GM19043 (cell line): ENCODE measurements at regions not wholly inside any gene's neighbourhood (a gene's known extent, or its start where the extent isn't known, plus 50 kb on each side); places are given as distances from the start of the nearest gene placed in this dataset.
"Not testable (repeated sequence)": the region's sequence is repeated elsewhere in the genome, so short reads cannot be mapped to it uniquely, and the experiment has no call there.

Experiments used
- ATAC-seq: cut with Tn5 transposase; IDR thresholded peaks from one replicate; pipeline ENCODE4 v1.9.1; 2021; ENCODE audit warnings: low read depth; ENCODE audit not compliant: unreplicated experiment

DNA sequence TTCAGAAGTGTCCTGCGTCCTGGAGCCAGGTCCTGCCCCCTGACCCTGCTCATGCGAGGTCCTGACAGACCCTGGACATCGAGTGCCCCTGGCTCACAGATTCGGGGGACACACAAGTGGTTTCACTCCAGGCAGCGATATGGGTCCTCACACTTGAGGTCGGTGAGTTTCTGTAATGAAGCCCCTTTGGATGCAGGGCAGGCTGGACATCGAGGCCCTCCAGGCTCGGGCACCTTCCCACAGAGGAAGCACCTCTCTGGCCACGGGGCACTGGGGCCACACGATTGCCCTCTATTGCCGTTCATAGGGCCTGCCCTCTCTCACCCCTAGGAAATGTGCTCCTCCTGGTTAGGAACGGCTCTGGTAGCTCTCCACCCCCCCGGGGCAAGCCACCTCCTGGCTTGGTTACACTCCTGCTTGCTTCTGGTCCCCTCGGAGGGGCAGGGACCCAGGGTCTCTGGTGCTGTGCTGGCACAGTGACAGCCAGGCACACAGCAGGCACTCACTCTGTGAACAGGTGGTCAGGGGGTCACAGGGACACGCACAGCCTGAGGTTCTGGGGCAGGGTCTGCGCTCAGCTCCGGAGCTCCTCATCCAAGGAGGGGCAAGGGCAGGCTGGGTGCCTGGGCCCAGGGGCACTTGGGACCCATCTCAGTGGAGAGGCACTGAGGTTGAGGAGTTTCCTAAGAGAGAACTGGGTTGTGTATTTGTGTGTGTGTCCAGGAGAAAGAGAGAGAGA lies 907.7 kb downstream of the BRD1 start:
- ATAC-seq: no peak

DNA sequence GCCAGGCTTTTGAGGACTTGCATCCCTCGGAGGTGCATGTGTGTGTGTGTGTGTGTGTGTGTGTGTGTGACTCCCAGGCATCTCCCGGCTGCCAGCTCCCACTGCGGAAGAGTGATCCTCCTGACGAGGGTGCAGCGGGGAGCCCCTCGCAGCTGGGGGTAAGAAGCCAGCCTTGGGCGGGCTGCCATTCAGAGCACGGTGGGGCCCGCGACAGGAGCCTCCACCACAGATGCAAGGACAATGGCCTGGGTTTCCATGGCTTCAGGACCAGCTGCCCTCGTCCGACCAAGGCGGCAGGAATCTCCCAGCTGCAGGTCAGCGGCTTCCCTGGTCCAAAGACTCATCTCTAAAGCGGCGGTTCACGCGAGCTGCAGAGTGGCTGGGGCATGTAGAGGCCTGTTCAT lies 908.5 kb downstream of the BRD1 start:
- no peak for ATAC-seq

DNA sequence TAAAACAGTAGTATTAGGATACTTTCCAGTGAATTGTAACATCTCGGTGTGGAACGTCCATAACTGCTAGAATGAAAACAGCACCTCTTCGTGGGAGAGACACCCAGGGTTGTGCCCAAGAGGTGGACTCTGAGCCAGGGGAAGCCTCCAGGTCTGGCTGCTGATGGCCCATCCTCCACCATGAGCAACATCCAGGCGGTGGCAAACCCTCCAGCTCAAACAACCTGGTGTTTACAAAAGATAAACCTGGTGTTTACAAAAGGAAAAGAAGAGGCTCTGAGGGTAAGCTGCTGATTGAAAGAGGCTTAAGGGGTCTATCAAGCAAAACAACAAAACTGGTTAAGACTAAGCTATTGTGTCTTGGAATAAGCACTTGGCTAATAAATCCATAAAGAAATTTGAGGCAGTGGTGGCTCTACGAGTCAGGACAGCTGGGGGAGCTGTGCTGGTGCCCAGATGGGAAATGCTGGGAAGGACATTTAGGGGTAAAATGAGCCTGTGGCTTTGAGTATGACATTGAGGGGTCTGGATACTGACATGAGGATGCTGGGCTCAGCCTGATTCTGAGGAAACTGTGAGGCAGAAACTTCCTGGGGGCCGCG lies 909.0 kb downstream of the BRD1 start:
- no peak for ATAC-seq

DNA sequence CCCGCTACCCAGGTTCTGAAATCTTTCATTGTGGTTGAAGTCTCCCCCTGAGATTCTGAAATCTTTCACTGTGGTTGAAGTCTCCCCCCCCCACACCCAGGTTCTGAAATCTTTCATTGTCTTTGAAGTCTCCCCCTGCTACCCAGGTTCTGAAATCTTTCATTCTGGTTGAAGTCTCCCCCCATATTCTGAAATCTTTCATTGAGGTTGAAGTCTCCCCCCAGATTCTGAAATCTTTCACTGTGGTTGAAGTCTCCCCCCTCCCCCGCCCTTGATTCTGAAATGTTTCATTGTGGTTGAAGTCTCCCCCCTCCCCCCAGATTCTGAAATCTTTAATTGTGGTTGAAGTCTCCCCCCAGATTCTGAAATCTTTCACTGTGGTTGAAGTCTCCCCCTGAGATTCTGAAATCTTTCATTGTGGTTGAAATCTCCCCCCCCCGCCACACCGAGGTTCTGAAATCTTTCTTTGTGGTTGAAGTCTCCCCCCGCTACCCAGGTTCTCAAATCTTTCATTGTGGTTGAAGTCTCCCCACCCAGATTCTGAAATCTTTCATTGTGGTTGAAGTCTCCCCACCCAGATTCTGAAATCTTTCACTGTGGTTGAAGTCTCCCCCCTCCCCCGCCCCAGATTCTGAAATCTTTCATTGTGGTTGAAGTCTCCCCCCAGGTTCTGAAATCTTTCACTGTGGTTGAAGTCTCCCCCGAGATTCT lies 915.2 kb downstream of the BRD1 start:
- not testable (repeated sequence) for ATAC-seq

DNA sequence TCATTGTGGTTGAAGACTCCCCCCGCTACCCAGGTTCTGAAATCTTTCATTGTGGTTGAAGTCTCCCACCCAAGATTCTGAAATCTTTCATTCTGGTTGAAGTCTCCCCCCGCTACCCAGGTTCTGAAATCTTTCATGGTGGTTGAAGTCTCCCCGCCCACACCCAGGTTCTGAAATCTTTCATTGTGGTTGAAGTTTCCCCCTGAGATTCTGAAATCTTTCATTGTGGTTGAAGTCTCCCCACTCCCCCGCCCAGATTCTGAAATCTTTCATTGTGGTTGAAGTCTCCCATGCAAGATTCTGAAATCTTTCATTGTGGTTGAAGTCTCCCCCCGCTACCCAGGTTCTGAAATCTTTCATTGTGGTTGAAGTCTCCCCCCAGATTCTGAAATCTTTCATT lies 916.0 kb downstream of the BRD1 start:
- ATAC-seq: not testable (repeated sequence)

DNA sequence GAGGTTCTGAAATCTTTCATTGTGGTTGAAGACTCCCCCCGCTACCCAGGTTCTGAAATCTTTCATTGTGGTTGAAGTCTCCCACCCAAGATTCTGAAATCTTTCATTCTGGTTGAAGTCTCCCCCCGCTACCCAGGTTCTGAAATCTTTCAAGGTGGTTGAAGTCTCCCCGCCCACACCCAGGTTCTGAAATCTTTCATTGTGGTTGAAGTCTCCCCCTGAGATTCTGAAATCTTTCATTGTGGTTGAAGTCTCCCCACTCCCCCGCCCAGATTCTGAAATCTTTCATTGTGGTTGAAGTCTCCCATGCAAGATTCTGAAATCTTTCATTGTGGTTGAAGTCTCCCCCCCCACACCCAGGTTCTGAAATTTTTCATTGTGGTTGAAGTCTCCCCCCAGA lies 916.6 kb downstream of the BRD1 start:
- ATAC-seq: not testable (repeated sequence)

DNA sequence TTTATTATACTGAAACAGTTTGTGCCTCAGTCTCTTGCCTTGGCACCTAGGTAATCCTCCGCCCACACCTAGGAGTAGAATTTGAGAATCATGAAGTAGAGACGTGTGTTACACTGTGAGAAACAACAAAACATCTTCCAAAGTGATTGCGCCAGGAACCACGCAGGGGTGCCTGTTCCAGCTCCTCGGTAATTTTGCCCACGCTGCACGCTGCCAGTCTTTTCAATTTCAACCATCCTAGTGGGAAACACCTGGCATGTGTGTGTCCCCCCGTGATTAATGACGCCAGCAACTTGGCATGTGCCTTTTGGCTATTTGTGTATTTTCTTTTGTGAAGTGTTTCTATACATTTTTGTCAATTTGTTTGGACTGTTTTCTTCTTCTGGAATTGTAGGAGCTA lies 919.1 kb downstream of the BRD1 start:
- ATAC-seq: no peak

DNA sequence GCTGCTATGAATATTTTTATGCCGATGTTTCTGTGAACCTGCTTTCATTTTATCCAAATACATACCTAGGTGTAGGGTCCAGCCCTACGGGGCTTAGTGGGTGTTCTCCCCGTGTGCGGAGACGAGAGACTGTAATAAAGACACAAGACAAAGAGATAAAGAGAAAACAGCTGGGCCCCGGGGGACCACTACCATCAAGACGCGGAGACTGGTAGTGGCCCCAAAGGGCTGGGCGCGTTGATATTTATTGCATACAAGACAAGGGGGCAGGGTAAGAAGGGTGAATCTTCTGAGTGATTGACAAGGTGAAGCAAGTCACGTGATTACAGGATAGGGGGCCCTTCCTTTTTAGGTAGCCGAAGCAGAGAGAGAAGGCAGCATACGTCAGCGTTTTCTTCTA lies 920.1 kb downstream of the BRD1 start:
- ATAC-seq: no peak

DNA sequence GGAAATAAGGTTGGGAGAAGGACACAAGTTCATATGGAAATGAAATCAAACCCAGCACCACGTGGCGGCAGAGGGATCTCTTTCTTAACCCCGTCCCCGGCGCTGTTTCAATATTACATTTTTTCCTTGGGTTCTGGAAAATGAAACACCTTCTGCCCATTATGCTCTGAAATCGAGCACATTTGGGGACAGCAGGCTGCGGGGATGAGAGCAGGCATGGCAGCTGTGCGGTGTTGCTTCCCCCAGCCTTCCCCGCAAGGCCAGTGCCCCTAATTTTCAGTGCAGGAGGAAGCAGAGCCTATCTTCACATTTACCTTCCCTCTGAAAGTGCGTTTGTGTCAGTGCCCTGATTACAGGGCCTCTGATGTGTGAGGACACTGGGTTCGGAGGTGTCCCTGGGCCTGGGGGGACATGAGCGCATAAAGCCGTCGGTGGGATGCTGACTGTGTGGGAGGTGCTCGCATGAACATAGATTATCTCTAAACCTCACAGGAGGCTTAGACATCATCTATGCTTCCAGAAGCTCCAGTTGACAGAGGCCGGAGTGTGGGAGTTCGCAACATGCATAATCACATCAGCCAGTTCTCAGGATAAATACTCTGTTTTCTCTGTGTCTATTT lies 921.3 kb downstream of the BRD1 start:
- no peak for ATAC-seq

DNA sequence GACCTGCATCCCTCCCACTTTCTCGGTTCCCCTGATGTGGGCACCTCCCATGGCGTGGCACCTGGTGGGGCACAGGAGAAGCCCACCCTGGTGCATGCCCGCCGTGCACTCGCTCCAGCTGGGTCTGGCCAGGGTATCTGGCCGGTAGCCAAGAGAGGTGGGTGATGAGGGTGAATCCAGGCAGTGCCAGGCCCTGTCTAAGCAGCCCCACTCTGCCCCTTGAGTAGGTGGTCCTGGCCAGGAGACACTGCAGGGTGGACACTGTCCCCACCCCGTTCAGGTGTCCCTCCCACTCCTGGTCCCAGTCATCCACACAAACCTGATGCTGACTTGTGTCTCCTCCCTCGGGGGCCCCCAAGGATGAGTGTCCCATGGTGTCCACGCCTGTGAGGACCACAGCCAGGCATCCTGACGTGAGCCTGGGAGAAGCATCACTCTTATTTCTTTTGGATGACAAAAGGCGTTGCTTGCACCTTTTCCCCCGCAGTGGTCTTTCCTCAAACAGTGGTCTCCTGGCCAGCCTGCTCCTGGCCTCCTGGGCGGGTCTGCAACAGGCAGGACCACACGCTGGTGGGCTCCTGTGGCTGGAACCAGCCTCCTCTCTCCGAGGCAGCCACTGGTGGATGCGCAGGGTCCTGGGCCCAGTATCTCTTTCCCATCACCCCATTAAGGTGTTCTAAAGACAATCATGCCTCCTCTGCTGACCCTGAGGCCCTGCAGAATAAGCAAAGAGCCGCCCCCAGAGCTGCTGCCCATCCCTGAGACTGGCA lies 922.3 kb downstream of the BRD1 start:
- ATAC-seq: no peak

DNA sequence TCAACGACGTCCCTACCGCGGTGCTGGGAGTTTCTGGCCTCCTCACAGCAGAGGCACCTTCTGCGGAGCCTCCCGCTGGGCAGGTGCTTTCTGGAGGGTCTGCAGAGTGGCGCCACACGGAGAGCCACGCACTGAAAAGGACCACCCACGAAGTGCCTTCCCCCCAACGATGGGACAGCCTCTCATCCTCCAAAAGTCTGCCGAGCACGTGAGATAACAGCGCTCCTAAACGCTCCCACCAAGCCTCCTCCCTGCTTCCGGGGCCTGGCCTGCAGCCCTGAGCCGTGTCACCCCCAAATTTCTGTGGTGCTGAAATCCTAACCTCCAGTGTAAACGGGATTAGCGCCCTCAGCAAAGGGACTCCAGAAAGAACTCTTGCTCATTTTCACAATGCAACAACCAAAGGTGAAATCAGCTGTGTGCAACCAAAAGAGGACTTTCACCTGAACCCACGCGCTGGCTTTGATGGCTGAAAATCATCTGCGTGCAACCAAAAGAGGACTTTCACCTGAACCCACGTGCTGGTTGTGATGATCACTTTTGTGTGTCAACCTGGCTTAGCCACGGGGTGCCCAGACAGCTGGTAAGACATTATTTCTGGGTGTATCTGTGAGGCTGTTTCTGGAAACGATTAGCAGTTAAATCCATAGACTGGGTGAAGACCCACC lies 924.6 kb downstream of the BRD1 start:
- ATAC-seq: no peak

DNA sequence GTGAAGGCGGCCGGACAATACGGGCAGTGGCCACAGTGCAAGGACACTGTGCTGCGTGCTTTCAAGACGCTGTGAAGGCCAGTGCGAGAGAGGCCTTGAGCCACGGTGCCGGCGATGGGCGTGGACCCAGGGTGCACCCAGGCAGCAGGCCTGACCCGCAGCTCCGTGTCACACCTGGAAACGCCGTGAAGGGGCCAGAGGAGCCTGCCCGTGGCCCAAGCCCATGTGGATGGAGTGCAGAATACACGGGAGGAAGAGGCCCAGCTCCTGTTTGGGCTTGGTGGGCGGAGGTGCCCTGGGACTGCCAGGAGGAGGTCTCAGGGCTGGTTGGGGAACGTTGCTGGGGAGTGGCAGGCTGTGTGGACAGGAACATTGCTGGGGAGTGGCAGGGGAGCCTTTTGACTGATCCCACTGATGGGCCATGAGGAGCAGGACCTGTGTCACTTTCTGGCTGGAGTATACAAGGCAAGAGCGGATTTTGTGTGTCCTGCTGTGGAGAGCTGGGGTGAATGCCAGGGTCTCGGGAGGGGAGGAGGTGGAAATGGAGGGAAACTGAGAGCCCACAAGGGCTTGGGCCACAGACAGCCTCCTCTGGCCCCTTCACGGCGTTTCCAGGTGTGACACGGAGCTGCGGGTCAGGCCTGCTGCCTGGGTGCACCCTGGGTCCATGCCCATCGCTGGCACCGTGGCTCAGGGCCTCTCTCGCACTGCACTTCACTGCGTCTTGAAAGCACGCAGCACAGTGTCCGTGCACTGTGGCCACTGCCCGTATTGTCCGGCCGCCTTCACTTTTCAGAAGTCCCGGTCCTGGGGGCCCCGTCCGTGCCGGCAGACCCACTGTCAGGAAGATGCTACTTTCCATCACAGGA lies 925.4 kb downstream of the BRD1 start:
- no peak for ATAC-seq

DNA sequence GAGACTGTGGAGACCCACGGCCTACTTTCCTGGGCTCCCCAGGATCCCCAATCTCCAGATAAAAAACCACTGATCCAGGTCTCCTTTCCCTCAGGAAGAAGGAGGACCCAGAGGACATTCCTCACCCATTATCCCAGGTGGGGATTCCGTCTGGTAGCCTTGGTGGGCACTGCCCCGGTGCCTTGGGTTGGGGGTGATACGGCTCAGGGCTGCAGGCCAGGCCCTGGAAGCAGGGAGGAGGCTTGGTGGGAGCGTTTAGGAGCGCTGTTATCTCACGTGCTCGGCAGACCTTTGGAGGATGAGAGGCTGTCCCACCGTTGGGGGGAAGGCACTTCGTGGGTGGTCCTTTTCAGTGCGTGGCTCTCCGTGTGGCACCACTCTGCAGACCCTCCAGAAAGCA lies 926.3 kb downstream of the BRD1 start:
- no peak for ATAC-seq

DNA sequence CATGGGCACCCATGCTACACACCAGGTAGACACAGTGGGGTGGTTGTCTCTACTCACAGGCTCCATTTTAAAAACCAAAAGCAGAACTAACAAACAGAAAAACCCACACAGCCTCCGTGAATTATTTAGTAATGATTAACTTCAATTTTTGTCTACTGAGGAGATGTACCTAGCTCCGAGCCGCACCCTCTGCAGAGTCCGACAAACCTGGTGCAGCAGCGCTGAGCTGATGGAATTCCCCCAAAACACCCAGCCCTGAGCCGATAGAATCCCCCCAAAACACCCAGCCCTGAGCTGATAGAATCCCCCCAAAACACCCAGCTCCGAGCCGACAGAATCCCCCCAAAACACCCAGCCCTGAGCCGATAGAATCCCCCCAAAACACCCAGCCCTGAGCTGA lies 927.0 kb downstream of the BRD1 start:
- no peak for ATAC-seq

DNA sequence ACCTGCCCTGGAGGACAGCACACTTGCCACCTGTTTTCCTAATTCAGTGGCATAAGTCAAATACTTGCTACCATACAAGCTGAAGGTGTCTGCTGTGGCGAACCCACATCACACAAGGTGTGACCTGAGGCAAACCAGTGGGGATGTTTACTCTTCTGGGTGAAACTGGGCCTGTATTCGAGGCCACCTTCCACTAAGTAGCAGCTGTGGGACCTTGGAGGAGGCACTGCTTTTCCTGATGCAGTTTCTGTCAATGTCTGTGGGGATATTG lies 927.4 kb downstream of the BRD1 start:
- ATAC-seq: no peak

DNA sequence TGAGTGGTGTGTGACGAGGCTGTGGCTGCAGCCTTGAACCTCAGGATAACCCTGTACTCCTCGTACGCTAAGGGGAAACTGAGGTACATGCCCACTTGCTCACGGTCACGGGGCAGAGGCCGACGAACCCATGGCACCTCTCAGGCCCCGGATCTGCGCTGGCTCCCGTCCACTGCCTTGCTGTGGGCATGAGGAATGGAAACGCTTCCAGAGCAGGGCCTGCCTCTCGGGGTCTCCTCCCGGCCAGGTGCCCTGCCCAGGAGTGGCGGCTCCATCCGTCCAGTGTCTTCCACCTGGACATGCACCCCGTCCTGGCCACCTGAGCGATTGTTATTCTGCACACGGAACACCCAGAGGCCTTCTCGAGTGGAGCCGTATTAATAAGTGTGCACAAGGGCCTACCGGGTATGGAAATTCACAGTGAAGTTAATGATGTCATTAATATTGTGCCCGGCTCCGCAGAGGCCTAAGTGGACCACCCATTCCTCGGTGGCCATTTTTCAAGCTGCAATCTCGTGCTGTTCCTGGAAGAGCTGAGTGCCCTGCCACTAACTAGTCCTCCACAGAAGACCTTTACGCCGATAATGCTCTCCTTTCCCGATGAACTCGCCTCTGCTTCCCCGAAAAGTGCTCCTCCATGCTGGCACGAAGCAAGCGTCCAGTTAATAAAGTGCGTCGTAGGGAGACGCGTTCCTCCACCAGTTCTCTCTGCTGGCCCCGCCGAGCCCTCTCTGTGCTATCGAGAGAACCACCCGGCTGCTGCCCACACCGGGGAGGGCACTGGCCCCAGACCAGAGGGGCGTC lies 927.9 kb downstream of the BRD1 start:
- no peak for ATAC-seq

DNA sequence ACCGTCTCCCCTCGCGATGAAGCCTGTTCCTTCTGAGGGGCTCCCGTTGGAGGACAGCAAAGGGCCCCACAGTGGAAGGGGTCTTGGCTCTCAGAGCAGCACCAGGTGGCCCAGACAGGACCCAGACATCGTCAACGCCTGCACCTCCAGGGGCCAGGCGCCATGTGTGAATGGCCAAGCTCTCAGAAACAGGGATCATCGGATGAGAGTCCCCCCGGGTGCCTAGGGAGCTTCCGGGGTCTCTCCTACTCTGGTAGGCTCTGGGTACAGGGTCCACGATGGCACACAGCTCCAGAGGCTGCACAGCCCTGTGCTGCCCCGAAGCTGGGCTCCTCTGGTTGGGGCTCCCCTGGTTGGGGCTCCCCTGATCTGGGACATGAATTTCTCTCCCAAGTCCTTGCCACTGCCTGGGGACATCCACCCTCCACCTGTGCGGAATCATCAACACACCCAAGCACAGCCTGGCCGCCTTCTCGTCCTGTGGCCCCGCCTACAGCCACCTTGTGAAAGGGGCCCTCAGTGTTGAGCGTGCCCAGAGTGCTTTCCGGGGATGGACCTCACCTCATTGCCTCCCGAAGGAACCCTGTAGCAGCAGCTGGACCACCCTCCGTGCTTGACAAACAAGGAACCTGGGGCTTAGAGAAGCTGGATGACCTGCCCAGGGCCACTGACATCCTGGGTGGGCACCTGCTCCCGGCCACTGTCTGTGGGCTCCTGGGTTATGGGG lies 929.0 kb downstream of the BRD1 start:
- ATAC-seq: no peak
